ENCODE measurements at regions not wholly inside any gene's neighbourhood (a gene's known extent, or its start where the extent isn't known, plus 50 kb on each side); places are given as distances from the start of the nearest gene placed in this dataset.

GRCh38 chr4:157997296-157997695, 175.5 kb downstream of the GASK1B start:
- intact Hi-C loops (cut with DNase I; ENCODE audit: low total_unique reads) = loop anchor here (10.0 kb wide), 1 partner anchor 178 kb away; the partner anchor contains the start of gene GASK1B
- WGBS, 2 donors = 97 to 98% methylated on average over 1 of the region's 1 CpG
- DNase-seq (ENCODE audit: low spot score in 2 of 2) = no peak
- no peak overlapping the region for H3K4me3 ChIP-seq (ENCODE audit: low read depth, poor library complexity, severe bottlenecking)
- no peak for TF ChIP-seq POLR2A (IDR thresholded peaks at IDR 0.05)
- TF ChIP-seq CTCF (IDR thresholded peaks at IDR 0.05) = no peak

GRCh38 chr4:157996061-157997028, 176.5 kb downstream of the GASK1B start:
- H3K4me3 ChIP-seq (ENCODE audit: low read depth, poor library complexity, severe bottlenecking) = no peak overlapping the region
- DNase-seq (ENCODE audit: low spot score in 2 of 2) = no peak
- TF ChIP-seq POLR2A (IDR thresholded peaks at IDR 0.05) = no peak
- TF ChIP-seq CTCF (IDR thresholded peaks at IDR 0.05) = no peak
- intact Hi-C loops (cut with DNase I; ENCODE audit: low total_unique reads) = loop anchor here (10.0 kb wide), 1 partner anchor 178 kb away; the partner anchor contains the start of gene GASK1B
- 36 to 48% methylated on average over 6 of the region's 6 CpGs for WGBS, 2 donors

GRCh38 chr4:157994863-157995262, 178.0 kb downstream of the GASK1B start:
- intact Hi-C loops (cut with DNase I; ENCODE audit: low total_unique reads) = loop anchor here (5.0 to 10.0 kb wide), 2 partner anchors 180 to 262 kb away; partner anchors contain the start of gene GASK1B
- H3K4me3 ChIP-seq (ENCODE audit: low read depth, poor library complexity, severe bottlenecking) = no peak overlapping the region
- DNase-seq (ENCODE audit: low spot score in 2 of 2) = no peak
- 47 to 65% methylated on average over 6 of the region's 6 CpGs for WGBS, 2 donors
- TF ChIP-seq POLR2A (IDR thresholded peaks at IDR 0.05) = no peak
- no peak for TF ChIP-seq CTCF (IDR thresholded peaks at IDR 0.05)

GRCh38 chr4:157992948-157993839, 179.6 kb downstream of the GASK1B start:
- TF ChIP-seq CTCF (IDR thresholded peaks at IDR 0.05) (no peak), POLR2A (IDR thresholded peaks at IDR 0.05) (no peak)

GRCh38 chr4:157992038-157992705, 180.7 kb downstream of the GASK1B start:
- intact Hi-C loops (cut with DNase I; ENCODE audit: low total_unique reads) = loop anchor here (5.0 to 10.0 kb wide), 2 partner anchors 183 to 265 kb away; partner anchors contain the start of gene GASK1B
- WGBS, 2 donors = 14 to 15% methylated on average over 6 of the region's 6 CpGs
- TF ChIP-seq CTCF (IDR thresholded peaks at IDR 0.05) (peak in 1 of 3 donors; percentile 64), POLR2A (IDR thresholded peaks at IDR 0.05) (no peak)
- H3K4me3 ChIP-seq (ENCODE audit: low read depth, poor library complexity, severe bottlenecking) = no peak overlapping the region
- peak in 1 of 2 donors; percentile 64 for DNase-seq (ENCODE audit: low spot score in 2 of 2)

More at GRCh38 chr4:157992948-157993839, 179.6 kb downstream of the GASK1B start:
- no peak overlapping the region for H3K4me3 ChIP-seq (ENCODE audit: low read depth, poor library complexity, severe bottlenecking)
- DNase-seq (ENCODE audit: low spot score in 2 of 2) = no peak
- intact Hi-C loops (cut with DNase I; ENCODE audit: low total_unique reads) = loop anchor here (5.0 to 10.0 kb wide), 2 partner anchors 182 to 264 kb away; partner anchors contain the start of gene GASK1B
- WGBS, 2 donors = 86 to 87% methylated on average over 4 of the region's 4 CpGs

All from lower leg skin (tissue), 4 donors.